GM23338 (cell line): ENCODE measurements at regions not wholly inside any gene's neighbourhood (a gene's known extent, or its start where the extent isn't known, plus 50 kb on each side); places are given as distances from the start of the nearest gene placed in this dataset.

Source experiments
- ATAC-seq: fragments of 200-7000 bp; cut with Tn5 transposase; 3 replicates; pipeline ENCODE4 v1.9.1; 2020
- DNase-seq: peaks from one replicate; pipeline ENCODE4 v3.0.0-alpha.2; 2015; ENCODE audit warnings: low spot score
- H2AFZ ChIP-seq: fragments of 200-600 bp; sonication (generic); 2 replicates; pipeline ENCODE4 v1.8.0; 2016; ENCODE audit warnings: antibody characterized with exemption, mild to moderate bottlenecking, moderate library complexity
- H3F3A ChIP-seq: fragments of 200-600 bp; sonication (generic); replicated peaks from 2 replicates; pipeline ENCODE4 v1.8.0; 2017; ENCODE audit warnings: antibody characterized with exemption, mixed run types, low read depth
- H3K27ac ChIP-seq: fragments of 200-600 bp; sonication (generic); 2 replicates; pipeline ENCODE4 v1.6.1; 2016; ENCODE audit warnings: low read depth
- H3K27me3 ChIP-seq: fragments of 200-600 bp; sonication (generic); 2 replicates; pipeline ENCODE4 v1.8.0; 2016; ENCODE audit warnings: mild to moderate bottlenecking, mixed run types, moderate library complexity; ENCODE audit not compliant: insufficient read depth
- H3K36me3 ChIP-seq: fragments of 200-600 bp; sonication (generic); 2 replicates; pipeline ENCODE4 v1.8.0; 2016; ENCODE audit warnings: mild to moderate bottlenecking; ENCODE audit not compliant: insufficient read depth
- H3K4me1 ChIP-seq: fragments of 200-600 bp; sonication (generic); 2 replicates; pipeline ENCODE4 v1.8.0; 2016; ENCODE audit warnings: mild to moderate bottlenecking, moderate library complexity; ENCODE audit not compliant: insufficient read depth
- H3K4me2 ChIP-seq: fragments of 200-600 bp; sonication (generic); 2 replicates; pipeline ENCODE4 v1.7.1; 2017; ENCODE audit warnings: mixed run types
- H3K4me3 ChIP-seq: fragments of 200-600 bp; sonication (generic); 2 replicates; pipeline ENCODE4 v1.6.1; 2016; ENCODE audit warnings: mixed run types
- H3K79me2 ChIP-seq: fragments of 200-600 bp; sonication (generic); replicated peaks from 2 replicates; pipeline ENCODE4 v1.8.0; 2017; ENCODE audit warnings: mild to moderate bottlenecking; ENCODE audit not compliant: insufficient read depth
- H3K9me2 ChIP-seq: fragments of 200-600 bp; sonication (generic); 2 replicates; pipeline ENCODE4 v1.8.0; 2017; ENCODE audit not compliant: insufficient read depth
- H4K20me1 ChIP-seq: fragments of 200-600 bp; sonication (generic); replicated peaks from 2 replicates; pipeline ENCODE4 v1.8.0; 2017; ENCODE audit warnings: mild to moderate bottlenecking; ENCODE audit not compliant: insufficient read depth
- H3K27ac Mint-ChIP-seq: 2 replicates; pipeline ENCODE4 v1.8.0; 2020; ENCODE audit warnings: inconsistent platforms, mild to moderate bottlenecking, moderate library complexity, mixed read lengths
- H3K27me3 Mint-ChIP-seq: 3 replicates; pipeline ENCODE4 v1.8.0; 2022; ENCODE audit warnings: low read depth, mild to moderate bottlenecking, moderate library complexity, mixed read lengths, inconsistent platforms; ENCODE audit not compliant: insufficient read depth, poor library complexity
- H3K36me3 Mint-ChIP-seq: 3 replicates; pipeline ENCODE4 v1.8.0; 2021; ENCODE audit warnings: low read depth, mild to moderate bottlenecking, inconsistent platforms, moderate library complexity, mixed read lengths
- H3K4me1 Mint-ChIP-seq: 3 replicates; pipeline ENCODE4 v1.8.0; 2020; ENCODE audit warnings: mild to moderate bottlenecking, inconsistent platforms, mixed read lengths
- H3K4me3 Mint-ChIP-seq: 3 replicates; pipeline ENCODE4 v1.8.0; 2021; ENCODE audit warnings: moderate library complexity, mild to moderate bottlenecking, inconsistent platforms, mixed read lengths
- H3K9me3 Mint-ChIP-seq: 3 replicates; pipeline ENCODE4 v1.8.0; 2020; ENCODE audit warnings: moderate library complexity, mild to moderate bottlenecking, inconsistent platforms, mixed read lengths
- CREB1 ChIP-seq: fragments of 250-450 bp; sonication (Bioruptor Pico); IDR thresholded peaks from 2 replicates; pipeline ENCODE4 v1.5.0; 2020; ENCODE audit warnings: low read depth, mild to moderate bottlenecking, moderate library complexity
- EZH2 ChIP-seq: fragments of 200-600 bp; sonication (generic); IDR thresholded peaks from one replicate; pipeline ENCODE4 v1.8.0; 2017; ENCODE audit warnings: antibody characterized with exemption, mild to moderate bottlenecking, low read depth; ENCODE audit not compliant: unreplicated experiment
- JUNB ChIP-seq: IDR thresholded peaks from one replicate; pipeline ENCODE4 v1.6.1; 2016; ENCODE audit warnings: antibody characterized with exemption; ENCODE audit not compliant: unreplicated experiment
- POLR2AphosphoS5 ChIP-seq: IDR thresholded peaks from 2 replicates; pipeline ENCODE4 v1.6.1; 2016; ENCODE audit warnings: antibody characterized with exemption, low read depth
- STAT1 ChIP-seq: IDR thresholded peaks from one replicate; pipeline ENCODE4 v1.6.1; 2016; ENCODE audit warnings: antibody characterized with exemption; ENCODE audit not compliant: unreplicated experiment
- TF ChIP-seq, protein P1 (sequence below): IDR thresholded peaks from 2 replicates; pipeline ENCODE4 v1.6.1; 2016; ENCODE audit warnings: antibody characterized with exemption
- TF ChIP-seq, protein P2 (sequence below): fragments of 250-450 bp; sonication (Bioruptor Pico); IDR thresholded peaks from 2 replicates; pipeline ENCODE4 v1.5.0; 2020; ENCODE audit warnings: mild to moderate bottlenecking, moderate library complexity

DNA sequence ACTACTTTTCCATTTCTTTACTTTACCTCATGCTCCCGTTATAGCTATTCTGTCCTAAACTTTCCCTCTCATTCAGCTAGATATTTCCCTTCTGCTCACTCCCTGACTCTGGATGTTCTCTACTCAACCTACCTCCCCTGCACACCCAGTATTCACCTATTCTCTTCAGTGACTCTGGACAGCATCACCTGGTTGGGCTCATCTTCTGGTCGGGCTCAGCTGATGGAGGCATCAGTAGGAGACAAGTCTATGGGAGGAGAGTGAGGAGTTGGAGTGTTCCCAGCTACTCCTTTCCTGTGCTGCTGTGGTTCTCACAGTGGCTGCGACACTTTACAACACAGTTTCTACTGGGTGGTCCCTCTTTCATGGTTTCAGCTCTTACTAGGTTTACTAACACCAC lies 493.9 kb downstream of the DMAC1 start:
- Histone ChIP-seq H3K27me3 (no peaks in the 10 kb centered on the region), H3K36me3 (peaks cover 6% of the 10 kb centered on the region; the same call in 1 of the 2 replicates), H3K27ac (no peak overlapping the region), H3K4me2 (no peak overlapping the region), H3F3A (no peaks in the 10 kb centered on the region), H3K4me1 (no peaks in the 10 kb centered on the region), H2AFZ (no peak overlapping the region), H3K79me2 (no peaks in the 10 kb centered on the region), H4K20me1 (no peaks in the 10 kb centered on the region), H3K4me3 (no peak overlapping the region), H3K9me2 (peaks cover 8% of the 10 kb centered on the region; the same call in 1 of the 2 replicates)
- Mint-ChIP-seq H3K9me3 (peaks cover 37% of the 10 kb centered on the region), H3K4me1 (no peaks in the 10 kb centered on the region), H3K27me3 (no peaks in the 10 kb centered on the region), H3K4me3 (no peak overlapping the region), H3K36me3 (peaks cover 23% of the 10 kb centered on the region; the same call in 2 of the 3 replicates), H3K27ac (no peak overlapping the region)
- TF ChIP-seq, protein P1, sequence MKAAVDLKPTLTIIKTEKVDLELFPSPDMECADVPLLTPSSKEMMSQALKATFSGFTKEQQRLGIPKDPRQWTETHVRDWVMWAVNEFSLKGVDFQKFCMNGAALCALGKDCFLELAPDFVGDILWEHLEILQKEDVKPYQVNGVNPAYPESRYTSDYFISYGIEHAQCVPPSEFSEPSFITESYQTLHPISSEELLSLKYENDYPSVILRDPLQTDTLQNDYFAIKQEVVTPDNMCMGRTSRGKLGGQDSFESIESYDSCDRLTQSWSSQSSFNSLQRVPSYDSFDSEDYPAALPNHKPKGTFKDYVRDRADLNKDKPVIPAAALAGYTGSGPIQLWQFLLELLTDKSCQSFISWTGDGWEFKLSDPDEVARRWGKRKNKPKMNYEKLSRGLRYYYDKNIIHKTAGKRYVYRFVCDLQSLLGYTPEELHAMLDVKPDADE: no peak
- no peak for ATAC-seq
- no peak for DNase-seq

DNA sequence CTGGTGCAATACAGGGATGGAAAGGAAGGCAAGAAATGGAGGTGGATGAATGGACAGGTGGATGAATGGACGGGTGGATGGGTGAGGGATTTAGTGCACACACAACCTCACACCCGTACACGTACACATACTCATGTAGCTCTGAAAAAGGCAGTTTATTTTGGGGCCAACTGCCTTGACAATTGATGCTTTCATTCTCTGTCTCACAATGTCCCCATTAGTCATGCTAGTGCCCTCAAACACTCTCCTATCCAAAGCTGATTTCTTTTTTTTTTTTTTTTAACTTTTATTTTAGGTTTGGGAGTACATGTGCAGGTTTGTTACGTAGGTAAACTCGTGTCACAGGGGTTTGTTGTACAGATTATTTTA lies 495.0 kb downstream of the DMAC1 start:
- TF ChIP-seq, protein P2, sequence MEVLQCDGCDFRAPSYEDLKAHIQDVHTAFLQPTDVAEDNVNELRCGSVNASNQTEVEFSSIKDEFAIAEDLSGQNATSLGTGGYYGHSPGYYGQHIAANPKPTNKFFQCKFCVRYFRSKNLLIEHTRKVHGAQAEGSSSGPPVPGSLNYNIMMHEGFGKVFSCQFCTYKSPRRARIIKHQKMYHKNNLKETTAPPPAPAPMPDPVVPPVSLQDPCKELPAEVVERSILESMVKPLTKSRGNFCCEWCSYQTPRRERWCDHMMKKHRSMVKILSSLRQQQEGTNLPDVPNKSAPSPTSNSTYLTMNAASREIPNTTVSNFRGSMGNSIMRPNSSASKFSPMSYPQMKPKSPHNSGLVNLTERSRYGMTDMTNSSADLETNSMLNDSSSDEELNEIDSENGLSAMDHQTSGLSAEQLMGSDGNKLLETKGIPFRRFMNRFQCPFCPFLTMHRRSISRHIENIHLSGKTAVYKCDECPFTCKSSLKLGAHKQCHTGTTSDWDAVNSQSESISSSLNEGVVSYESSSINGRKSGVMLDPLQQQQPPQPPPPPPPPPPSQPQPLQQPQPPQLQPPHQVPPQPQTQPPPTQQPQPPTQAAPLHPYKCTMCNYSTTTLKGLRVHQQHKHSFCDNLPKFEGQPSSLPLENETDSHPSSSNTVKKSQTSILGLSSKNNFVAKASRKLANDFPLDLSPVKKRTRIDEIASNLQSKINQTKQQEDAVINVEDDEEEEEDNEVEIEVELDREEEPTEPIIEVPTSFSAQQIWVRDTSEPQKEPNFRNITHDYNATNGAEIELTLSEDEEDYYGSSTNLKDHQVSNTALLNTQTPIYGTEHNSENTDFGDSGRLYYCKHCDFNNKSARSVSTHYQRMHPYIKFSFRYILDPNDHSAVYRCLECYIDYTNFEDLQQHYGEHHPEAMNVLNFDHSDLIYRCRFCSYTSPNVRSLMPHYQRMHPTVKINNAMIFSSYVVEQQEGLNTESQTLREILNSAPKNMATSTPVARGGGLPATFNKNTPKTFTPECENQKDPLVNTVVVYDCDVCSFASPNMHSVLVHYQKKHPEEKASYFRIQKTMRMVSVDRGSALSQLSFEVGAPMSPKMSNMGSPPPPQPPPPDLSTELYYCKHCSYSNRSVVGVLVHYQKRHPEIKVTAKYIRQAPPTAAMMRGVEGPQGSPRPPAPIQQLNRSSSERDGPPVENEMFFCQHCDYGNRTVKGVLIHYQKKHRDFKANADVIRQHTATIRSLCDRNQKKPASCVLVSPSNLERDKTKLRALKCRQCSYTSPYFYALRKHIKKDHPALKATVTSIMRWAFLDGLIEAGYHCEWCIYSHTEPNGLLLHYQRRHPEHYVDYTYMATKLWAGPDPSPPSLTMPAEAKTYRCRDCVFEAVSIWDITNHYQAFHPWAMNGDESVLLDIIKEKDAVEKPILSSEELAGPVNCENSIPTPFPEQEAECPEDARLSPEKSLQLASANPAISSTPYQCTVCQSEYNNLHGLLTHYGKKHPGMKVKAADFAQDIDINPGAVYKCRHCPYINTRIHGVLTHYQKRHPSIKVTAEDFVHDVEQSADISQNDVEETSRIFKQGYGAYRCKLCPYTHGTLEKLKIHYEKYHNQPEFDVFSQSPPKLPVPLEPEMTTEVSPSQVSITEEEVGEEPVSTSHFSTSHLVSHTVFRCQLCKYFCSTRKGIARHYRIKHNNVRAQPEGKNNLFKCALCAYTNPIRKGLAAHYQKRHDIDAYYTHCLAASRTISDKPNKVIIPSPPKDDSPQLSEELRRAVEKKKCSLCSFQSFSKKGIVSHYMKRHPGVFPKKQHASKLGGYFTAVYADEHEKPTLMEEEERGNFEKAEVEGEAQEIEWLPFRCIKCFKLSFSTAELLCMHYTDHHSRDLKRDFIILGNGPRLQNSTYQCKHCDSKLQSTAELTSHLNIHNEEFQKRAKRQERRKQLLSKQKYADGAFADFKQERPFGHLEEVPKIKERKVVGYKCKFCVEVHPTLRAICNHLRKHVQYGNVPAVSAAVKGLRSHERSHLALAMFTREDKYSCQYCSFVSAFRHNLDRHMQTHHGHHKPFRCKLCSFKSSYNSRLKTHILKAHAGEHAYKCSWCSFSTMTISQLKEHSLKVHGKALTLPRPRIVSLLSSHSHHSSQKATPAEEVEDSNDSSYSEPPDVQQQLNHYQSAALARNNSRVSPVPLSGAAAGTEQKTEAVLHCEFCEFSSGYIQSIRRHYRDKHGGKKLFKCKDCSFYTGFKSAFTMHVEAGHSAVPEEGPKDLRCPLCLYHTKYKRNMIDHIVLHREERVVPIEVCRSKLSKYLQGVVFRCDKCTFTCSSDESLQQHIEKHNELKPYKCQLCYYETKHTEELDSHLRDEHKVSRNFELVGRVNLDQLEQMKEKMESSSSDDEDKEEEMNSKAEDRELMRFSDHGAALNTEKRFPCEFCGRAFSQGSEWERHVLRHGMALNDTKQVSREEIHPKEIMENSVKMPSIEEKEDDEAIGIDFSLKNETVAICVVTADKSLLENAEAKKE (CRISPR knock-in tag): no peak
- TF ChIP-seq EZH2 (no peak), POLR2AphosphoS5 (no peak), STAT1 (no peak), CREB1 (CRISPR knock-in tag) (no peak), JUNB (no peak)
- TF ChIP-seq, protein P1: no peak
- no peak overlapping the region for H3K27ac Mint-ChIP-seq
- Histone ChIP-seq H3F3A (no peaks in the 10 kb centered on the region), H3K4me2 (no peak overlapping the region), H2AFZ (no peak overlapping the region), H3K9me2 (peaks cover 8% of the 10 kb centered on the region; the same call in 1 of the 2 replicates), H3K27me3 (no peaks in the 10 kb centered on the region), H3K36me3 (peaks cover 2% of the 10 kb centered on the region; the same call in 1 of the 2 replicates), H3K4me1 (no peaks in the 10 kb centered on the region), H3K4me3 (no peak overlapping the region), H3K27ac (no peak overlapping the region), H3K79me2 (no peaks in the 10 kb centered on the region), H4K20me1 (no peaks in the 10 kb centered on the region)
- ATAC-seq (no peak), DNase-seq (no peak)
- H3K9me3 Mint-ChIP-seq: peaks cover 27% of the 10 kb centered on the region
- no peaks in the 10 kb centered on the region for H3K27me3 Mint-ChIP-seq
- H3K36me3 Mint-ChIP-seq: peaks cover 14% of the 10 kb centered on the region; the same call in 2 of the 3 replicates
- no peaks in the 10 kb centered on the region for H3K4me1 Mint-ChIP-seq
- no peak overlapping the region for H3K4me3 Mint-ChIP-seq
